ENCODE measurements at regions not wholly inside any gene's neighbourhood (a gene's known extent, or its start where the extent isn't known, plus 50 kb on each side); places are given as distances from the start of the nearest gene placed in this dataset.
"Not testable (repeated sequence)": the region's sequence is repeated elsewhere in the genome, so short reads cannot be mapped to it uniquely, and the experiment has no call there.

- DNase-seq (ENCODE audit: low read depth in 1 of 2, low spot score in 1 of 2) = no peak
These were observed 121.2 kb upstream of the SLC38A2 start for GRCh38 chr12:46493834-46494181.

- no peak for DNase-seq (ENCODE audit: low read depth in 1 of 2, low spot score in 1 of 2)
These were observed 120.7 kb upstream of the SLC38A2 start for GRCh38 chr12:46493150-46493833.

GRCh38 chr12:46492471-46493085 is 120.0 kb upstream of the SLC38A2 start:
- DNase-seq (ENCODE audit: low read depth in 1 of 2, low spot score in 1 of 2) = no peak

DNA sequence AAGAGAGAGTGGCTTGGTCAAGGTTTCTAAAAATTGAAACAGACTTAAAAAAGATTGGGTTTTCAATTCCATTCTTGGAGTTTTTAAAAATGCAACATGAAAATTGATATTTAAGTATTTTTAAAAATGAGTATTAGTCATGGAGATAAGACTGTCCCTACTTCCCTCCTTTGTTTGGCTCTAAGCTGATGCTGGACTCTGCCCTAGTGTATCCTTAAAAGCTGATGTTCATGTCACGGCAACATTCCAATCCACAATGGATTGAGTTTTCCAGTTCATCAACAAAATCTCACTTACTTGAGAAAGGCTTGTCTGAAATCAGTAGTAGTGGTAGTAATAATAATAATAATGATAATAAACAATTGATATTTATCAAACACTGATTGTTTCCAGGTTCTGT is 119.0 kb upstream of the SLC38A2 start:
- no peak for DNase-seq (ENCODE audit: low read depth in 1 of 2, low spot score in 1 of 2)

- no peak for DNase-seq (ENCODE audit: low read depth in 1 of 2, low spot score in 1 of 2)
These were observed 118.1 kb upstream of the SLC38A2 start for GRCh38 chr12:46490635-46491034.

- no peak for DNase-seq (ENCODE audit: low read depth in 1 of 2, low spot score in 1 of 2)
These were observed 117.4 kb upstream of the SLC38A2 start for GRCh38 chr12:46489951-46490388.

DNA sequence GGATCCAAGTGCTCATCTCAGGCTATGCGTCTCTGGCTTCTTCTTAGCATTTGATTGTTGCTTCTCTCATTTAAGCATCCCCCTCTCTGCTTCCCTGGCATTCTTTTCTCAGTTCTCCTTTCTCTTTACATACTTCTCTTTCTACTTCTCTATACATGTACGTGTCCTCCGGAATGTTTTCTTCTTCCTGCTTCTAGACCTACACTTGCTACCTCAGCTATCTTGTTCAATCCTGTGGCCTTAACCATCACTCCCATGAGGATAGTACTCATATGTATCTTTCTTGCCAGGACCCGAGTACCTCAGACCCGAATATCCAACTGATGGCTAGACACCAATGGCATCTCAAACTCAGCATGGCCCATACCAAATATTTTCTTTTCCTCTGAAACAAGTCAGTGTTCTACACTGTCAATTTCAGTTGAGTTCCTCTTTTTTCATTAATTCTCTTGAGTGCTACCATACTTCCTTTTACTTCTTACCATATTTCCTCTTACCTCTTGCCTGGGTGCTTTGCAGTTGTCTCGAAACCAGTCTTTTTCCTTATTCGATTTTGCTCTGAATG is 115.1 kb upstream of the SLC38A2 start:
- DNase-seq (ENCODE audit: low read depth in 1 of 2, low spot score in 1 of 2) = no peak

DNA sequence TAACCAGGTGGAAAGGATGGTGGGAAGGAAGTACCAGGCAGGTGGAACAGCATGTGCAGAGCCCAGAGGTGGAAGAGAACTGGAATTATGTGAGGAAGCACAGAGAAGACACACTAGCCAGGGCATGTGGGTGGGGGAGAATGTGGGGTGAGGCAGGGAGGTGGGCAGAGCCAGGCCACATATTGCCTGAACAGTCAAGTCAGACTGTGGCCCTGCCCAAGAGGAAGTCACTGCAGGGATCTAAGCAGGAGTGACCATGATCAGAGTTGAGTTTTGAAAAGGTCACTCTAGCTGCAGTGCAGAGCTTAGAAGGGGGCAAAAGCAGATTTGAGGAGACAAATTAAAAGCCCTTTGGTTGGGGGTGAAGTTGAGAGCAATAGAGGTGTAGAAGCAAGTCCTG is 114.0 kb upstream of the SLC38A2 start:
- no peak for DNase-seq (ENCODE audit: low read depth in 1 of 2, low spot score in 1 of 2)

- DNase-seq (ENCODE audit: low read depth in 1 of 2, low spot score in 1 of 2) = no peak
These were observed 113.3 kb upstream of the SLC38A2 start for GRCh38 chr12:46485853-46486252.

- DNase-seq (ENCODE audit: low read depth in 1 of 2, low spot score in 1 of 2) = no peak
These were observed 112.0 kb upstream of the SLC38A2 start for GRCh38 chr12:46484396-46485061.

GRCh38 chr12:46483572-46484395 is 111.2 kb upstream of the SLC38A2 start:
- DNase-seq (ENCODE audit: low read depth in 1 of 2, low spot score in 1 of 2) = no peak

DNA sequence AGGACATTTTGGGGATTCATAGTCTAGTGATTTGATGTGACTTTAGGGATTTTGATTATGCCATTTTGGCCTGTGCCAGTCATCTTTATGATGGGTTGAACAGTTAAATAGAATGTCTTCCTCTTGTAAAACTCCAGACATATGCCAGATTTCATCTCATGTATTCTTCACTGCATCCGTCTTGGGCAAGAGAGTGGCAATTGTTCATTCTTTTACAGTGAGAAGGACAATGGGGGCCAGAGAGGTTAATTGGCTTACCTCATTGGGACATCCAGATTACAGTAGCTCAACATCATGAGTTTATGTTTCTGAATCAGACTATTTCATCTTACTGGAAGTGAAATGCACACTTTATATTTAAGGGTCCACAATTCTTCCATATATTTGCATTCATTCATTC is 108.2 kb upstream of the SLC38A2 start:
- no peak for DNase-seq (ENCODE audit: low read depth in 1 of 2, low spot score in 1 of 2)

DNA sequence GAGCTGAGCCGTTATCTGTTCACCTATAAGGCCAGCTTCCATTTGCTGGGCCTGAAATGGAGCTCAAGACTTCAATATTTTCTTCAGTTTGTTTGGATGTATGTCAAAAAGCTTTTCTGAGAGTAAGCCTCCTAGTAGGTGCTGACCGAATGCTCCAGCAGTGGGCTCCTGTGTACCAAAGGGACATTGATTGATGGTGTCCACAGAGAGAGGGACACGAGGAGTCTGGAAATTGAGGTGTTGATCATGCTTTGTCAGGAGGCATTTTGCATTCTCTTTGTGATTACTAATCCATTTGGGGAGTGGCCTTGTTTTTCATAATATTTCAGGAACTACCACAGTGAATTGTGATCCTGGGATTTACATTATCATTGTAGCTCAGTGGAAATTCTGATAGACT is 107.7 kb upstream of the SLC38A2 start:
- DNase-seq (ENCODE audit: low read depth in 1 of 2, low spot score in 1 of 2) = no peak

DNA sequence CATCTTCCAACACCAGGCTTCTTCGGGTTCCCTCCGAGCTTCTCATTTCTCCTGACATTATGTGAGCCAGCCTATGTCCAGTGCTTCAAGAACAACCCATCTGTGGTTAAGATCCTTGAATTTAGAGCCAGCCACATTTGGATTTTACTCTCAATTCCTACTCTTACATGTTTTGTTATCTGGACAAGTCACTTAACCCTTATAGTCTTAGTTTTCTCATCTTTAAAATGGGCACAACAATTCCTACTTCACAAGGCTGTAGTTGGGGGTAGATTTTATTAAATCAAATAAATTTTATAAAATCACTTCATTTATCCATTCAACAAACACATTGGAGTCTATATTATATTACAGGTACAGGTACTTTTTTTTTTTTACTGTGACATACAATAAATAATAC is 105.5 kb upstream of the SLC38A2 start:
- no peak for DNase-seq (ENCODE audit: low read depth in 1 of 2, low spot score in 1 of 2)

GRCh38 chr12:46477541-46477940 is 105.0 kb upstream of the SLC38A2 start:
- no peak for DNase-seq (ENCODE audit: low read depth in 1 of 2, low spot score in 1 of 2)

- DNase-seq (ENCODE audit: low read depth in 1 of 2, low spot score in 1 of 2) = no peak
These were observed 103.5 kb upstream of the SLC38A2 start for GRCh38 chr12:46475972-46476645.

DNA sequence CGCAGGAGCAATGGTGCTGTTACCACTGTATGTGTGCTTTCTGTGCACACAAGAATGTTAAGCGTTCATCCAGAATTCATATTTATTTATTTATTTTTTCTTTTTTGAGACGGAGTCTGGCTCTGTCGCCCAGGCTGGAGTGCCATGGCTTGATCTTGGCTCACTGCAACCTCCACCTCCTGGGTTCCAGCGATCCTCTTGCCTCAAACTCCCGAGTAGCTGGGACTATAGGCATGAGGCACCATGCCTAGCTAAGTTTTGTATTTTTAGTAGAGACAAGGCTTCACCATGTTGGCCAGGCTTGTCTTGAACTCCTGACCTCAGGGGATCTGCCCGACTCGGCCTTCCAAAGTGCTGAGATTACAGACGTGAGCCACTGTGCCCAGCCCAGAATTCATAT is 101.8 kb upstream of the SLC38A2 start:
- DNase-seq (ENCODE audit: low read depth in 1 of 2, low spot score in 1 of 2) = not testable (repeated sequence)

DNA sequence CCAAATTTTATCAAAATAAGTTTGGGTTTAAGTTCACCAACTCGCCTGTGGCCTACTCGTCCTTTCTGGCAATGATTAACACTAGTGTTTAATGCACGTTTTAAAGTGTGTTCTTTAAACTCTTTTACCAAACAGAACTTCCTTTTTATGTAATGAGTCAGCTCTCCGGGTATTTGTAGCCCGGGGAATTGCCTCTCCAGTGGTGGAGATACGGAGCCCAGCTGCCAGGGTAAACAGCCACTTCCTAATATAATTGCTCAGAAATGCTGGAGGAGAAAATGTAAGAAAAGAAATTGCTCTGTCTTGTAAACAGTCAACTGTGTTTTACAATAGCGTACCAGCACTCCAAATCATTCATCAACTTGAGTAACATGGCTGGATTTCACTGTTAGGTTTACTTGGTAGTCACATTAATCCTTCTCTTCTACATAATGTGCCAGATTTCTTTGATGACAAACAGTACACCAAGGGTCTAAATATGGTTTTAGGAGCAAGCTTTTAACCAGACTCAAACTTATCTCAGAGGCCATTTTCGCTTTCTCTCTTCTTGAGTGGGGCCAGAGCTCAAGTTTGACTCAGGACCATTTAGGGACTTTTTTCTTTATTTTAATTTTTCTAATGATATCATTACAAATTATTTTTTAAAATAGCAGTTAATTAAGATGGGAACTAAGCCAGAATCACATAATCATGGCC is 101.2 kb upstream of the SLC38A2 start:
- DNase-seq (ENCODE audit: low read depth in 1 of 2, low spot score in 1 of 2) = no peak

DNA sequence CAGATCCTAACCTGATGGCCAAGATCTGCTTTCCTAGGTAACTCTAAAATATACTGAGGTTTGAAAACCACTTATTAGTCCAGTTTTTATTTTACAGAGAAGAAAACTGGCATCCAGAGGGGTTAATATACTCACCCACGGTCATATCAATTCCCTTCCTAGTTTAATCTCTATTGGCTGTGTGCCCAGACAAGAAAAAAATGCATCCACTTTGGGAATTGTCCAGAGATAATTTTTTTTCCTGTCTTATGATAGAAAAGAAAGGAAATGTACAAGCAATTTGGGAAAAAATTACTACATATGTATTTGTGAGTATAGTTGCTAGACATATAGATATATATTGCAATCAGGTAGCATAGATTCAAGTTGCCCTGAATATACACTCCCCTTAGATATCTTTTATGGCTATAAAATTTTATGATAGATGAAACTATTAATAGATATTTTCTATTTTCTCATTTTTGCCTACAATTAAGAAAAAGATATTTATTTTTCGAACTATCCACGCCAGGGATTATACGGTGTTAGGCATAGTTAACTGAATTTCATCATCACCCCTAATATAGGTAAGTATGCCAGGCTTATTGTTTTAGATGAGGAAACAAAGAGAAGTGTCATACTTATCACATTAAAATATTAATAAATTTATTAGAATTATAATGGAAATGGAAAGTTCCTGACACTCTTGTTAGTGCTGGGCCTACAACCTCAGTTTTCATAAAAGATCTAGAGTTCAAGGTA is 100.5 kb upstream of the SLC38A2 start:
- no peak for DNase-seq (ENCODE audit: low read depth in 1 of 2, low spot score in 1 of 2)

Data from activated T-helper 1 cell treated with anti-CD3 and anti-CD28 coated beads, Interleukin-2, amount 50 U/mL, for 16 hours (primary cell).